NCI-H1048 (cell line): ENCODE measurements at regions not wholly inside any gene's neighbourhood (a gene's known extent, or its start where the extent isn't known, plus 50 kb on each side); places are given as distances from the start of the nearest gene placed in this dataset.
A peak's percentile ranks its signal among the peaks of the same experiment; 100 is the strongest.
"Not testable (repeated sequence)": the region's sequence is repeated elsewhere in the genome, so short reads cannot be mapped to it uniquely, and the experiment has no call there.

Experiments used
- DNase-seq: peaks from one replicate; lab custom pipeline; 2025; lab: John Stamatoyannopoulos, UW

- no peak for DNase-seq
Observed at GRCh38 chr1:233435622-233436021, 108.1 kb downstream of the MAP3K21 start.

DNA sequence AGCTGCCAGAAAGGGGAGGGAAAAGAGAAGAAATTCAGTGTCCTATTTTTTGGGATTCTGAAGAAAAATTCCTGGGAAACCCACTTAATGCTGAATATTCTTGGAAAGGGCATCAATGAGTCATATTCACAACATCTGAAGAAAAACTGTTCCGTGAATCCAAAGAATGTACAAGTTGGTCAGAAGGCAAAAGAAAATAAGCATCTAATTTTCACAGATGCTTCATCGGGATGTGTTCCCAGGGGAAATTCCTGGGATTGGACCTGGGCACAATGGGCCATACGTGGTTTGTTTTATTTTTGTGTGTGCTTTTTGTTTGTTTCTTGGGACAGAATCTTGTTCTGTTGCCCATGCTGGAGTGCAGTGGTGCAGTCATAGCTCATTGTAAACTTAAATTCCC lies 112.2 kb downstream of the MAP3K21 start:
- DNase-seq = no peak

DNA sequence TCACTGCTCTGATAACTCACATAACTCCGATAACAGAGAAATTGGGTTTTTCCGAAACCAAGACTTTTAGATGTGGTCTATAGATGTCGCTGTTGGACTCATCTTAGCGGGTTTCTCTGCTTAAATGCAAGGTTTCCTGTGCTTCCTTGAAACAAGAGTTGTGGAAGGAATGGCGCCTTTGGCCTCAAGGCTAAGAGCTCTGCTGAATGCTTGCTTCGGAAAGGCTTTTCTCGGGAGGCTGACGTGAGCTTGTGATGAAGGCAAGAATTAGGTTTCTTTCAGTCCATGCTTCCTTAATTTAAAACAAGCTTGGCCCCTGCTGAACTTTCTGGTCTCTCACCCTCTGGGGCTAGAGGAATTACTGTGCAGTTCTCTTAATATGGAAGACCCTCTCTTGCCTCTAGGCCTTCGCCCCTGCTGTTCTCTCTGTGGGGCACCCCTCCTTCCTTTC lies 113.5 kb downstream of the MAP3K21 start:
- peak; percentile 70 for DNase-seq

DNA sequence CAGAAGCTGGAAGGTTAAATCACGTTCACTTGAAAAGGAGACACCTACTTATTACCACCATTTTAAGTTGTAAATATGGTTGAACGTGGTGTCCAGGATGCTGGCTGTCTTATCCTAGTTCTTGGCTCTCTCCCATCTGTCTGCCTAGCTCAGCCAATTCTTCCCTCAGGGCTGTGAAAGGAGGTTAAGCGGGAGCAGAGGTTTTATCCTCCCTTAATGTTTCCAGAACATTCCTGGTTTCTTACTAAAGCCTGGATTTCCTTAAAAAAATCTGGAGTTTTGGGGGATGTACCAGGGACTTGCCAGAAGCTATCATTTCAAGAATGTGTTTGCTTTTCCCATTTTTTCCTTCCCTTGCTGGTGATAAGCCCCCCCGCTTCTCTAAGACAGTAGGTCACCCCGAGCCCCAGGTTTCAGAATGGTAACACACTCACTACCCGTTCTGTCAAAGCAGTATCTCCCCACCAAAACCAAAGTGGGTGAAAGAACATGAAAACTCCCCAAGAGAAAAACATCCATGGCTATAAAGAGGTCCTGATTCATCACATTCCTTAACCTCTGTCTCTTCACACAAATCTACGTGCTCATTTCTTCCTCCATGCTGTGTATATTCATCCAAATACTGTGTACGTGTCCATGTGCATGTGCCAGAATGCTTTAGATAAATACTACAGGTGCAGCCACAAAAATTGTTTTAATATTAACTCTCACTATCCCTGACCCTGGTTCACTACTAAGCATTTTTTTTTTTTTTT lies 114.7 kb downstream of the MAP3K21 start:
- DNase-seq = no peak

- DNase-seq = no peak
Observed at GRCh38 chr1:233443040-233443760, 115.7 kb downstream of the MAP3K21 start.

DNA sequence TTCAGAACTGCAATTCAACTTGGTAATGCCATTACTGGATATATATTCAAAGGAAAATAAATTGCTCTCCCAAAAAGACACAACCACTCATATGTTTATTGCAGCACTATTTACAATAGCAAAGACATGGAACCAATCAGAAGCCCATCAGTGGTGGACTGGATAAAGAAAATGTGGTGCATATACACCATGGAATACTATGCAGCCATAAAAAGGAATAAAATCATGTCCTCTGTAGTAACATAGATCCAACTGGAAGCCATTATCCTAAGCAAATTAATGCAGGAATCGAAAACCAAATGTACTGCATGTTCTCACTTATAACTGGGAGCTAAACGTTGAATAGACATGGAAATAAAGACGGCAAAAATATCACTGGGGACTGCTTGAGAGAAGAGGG lies 117.0 kb downstream of the MAP3K21 start:
- no peak for DNase-seq

DNA sequence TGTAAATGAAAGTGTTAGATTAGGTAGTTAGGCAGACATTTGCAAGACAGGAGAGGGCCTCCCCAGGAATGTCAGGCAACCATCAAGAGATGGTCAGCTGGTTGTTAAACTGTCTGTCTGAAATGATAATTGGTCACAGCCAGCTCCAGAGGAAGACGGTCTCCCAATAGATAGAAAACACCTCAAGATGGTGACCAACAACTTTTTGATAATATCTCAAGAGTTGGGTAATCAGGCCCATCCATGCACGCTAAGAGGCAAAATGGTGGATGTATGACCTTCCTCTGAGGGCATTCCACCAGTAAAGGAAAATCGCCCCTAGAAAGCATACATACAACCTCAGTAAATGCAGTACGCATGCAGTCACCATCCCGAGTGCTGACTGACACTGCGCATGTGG lies 118.2 kb downstream of the MAP3K21 start:
- no peak for DNase-seq

DNA sequence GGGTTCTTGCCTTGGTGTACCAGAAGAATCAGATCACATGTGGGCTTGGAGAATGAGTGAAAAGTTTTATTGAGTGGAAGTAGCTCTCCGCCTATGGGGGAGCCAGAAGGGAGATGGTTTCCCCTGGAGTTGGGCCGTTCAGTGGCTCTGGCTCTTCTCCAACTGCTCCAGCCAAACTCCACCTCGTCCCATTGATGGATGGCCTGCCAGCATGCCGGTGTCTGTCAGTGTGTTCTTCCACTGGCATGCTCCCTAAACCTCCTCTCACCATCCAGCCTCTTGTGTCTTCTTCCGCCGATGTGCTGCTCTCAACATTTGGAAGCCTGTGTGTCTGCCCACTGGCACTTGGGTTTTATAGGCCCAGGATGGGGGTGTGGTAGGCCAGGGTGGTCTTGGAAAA lies 119.4 kb downstream of the MAP3K21 start:
- DNase-seq = no peak

GRCh38 chr1:233448109-233448689 lies 120.7 kb downstream of the MAP3K21 start:
- no peak for DNase-seq

DNA sequence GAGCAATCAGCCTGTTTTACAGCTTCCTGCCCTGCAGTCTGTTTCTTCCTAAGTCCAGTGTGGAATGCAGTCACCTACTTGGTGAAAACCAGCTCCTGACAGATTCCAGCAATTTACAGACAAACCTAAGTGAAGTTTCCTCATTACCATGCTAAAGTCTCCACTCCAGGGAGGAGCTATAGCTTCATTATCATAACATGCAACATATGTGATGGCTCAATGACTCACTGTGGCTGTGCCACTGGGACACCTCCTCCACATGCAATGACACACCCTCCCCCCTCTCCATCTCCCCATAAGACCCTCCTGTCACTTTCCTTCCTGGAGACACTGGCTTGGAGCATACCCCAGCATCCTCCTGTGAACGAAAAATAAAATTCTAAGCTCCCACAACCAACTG lies 125.2 kb downstream of the MAP3K21 start:
- DNase-seq = no peak

GRCh38 chr1:233453433-233454200 lies 126.1 kb downstream of the MAP3K21 start:
- no peak for DNase-seq

- DNase-seq = no peak
Observed at GRCh38 chr1:233459470-233459945, 132.0 kb downstream of the MAP3K21 start.

DNA sequence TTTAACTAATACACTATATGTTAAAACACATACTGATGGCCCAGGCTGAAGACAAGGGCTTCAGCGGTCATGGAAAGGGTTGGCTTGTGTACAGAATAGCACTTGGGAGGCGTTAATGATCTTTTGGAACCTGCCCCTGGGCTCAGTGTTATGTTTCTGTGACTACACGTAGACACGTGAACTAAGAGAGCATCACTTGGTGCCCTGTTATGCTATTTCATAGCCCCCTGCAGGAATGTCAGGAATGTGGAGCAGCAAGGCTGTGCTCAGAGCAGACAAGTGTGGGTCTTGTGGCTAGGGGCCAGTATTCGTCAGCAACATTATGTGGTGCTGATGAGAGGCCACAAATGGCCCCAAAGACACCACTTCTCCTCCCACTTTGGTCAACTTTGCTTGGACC lies 132.4 kb downstream of the MAP3K21 start:
- DNase-seq = no peak

GRCh38 chr1:233460692-233461091 lies 133.2 kb downstream of the MAP3K21 start:
- DNase-seq = no peak

DNA sequence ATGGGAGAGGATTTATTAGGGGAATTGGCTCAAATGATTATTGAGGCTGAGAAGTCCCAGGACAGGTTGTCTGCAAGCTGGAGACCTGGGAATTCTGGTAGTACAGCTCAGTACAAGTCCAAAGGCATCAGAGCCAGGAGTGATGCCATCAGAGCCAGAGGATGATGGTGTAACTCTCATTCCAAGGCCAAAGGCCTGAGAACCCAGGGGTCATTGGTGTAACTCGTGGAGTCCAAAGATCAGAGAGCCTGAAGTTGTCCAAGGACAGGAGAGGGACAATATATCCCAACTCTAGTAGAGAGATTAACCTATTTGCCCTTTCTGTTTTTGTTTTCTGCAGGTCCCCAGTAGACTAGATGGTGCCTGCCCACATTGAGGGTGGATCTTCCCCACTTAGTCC lies 134.3 kb downstream of the MAP3K21 start:
- no peak for DNase-seq

DNA sequence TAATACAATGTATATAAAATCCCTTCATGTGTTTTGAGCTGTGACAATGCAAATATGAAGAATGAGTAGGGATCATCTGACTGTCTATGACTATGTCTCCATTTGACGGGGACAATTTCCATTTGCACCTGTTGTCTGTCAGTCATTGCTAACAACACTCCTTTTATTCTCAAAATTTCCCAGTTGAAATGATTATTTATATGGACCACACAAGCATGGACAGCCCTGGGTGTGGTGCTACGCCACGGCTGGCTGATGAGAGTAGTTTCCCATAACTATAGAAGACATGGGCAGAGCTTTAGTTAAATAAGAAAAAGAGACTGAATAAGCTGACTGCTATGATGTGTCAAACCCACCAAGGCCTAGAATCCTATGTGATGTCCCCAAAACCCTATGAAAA lies 135.8 kb downstream of the MAP3K21 start:
- no peak for DNase-seq

GRCh38 chr1:233465745-233466343 lies 138.3 kb downstream of the MAP3K21 start:
- DNase-seq = no peak

GRCh38 chr1:233470741-233471499 lies 143.0 kb upstream of the KCNK1 start:
- DNase-seq = no peak

- DNase-seq = not testable (repeated sequence)
Observed at GRCh38 chr1:233471851-233472250, 142.1 kb upstream of the KCNK1 start.

- not testable (repeated sequence) for DNase-seq
Observed at GRCh38 chr1:233472796-233473195, 141.1 kb upstream of the KCNK1 start.
